ENCODE measurements at regions not wholly inside any gene's neighbourhood (a gene's known extent, or its start where the extent isn't known, plus 50 kb on each side); places are given as distances from the start of the nearest gene placed in this dataset.

- TF ChIP-seq CTCF (tag by site-specific recombination; IDR thresholded peaks at IDR 0.05) (no peak), ZNF404 (tag by site-specific recombination; IDR thresholded peaks at IDR 0.05) (no peak), TCF7L2 (IDR thresholded peaks at IDR 0.05; ENCODE audit: borderline replicate concordance, low read depth, low read length) (no peak), ZNF704 (tag by site-specific recombination; IDR thresholded peaks at IDR 0.05) (no peak), ZNF785 (tag by site-specific recombination; IDR thresholded peaks at IDR 0.05) (no peak), ZNF10 (tag by site-specific recombination; IDR thresholded peaks at IDR 0.05) (no peak), BCL11A (tag by site-specific recombination; IDR thresholded peaks at IDR 0.05; ENCODE audit: low read depth) (no peak)
These were observed 190.6 kb downstream of the IGLL1 start for GRCh38 chr22:23389271-23390071.

All from HEK293 (cell line).